ENCODE measurements at regions not wholly inside any gene's neighbourhood (a gene's known extent, or its start where the extent isn't known, plus 50 kb on each side); places are given as distances from the start of the nearest gene placed in this dataset.
"Not testable (repeated sequence)": the region's sequence is repeated elsewhere in the genome, so short reads cannot be mapped to it uniquely, and the experiment has no call there.

DNA sequence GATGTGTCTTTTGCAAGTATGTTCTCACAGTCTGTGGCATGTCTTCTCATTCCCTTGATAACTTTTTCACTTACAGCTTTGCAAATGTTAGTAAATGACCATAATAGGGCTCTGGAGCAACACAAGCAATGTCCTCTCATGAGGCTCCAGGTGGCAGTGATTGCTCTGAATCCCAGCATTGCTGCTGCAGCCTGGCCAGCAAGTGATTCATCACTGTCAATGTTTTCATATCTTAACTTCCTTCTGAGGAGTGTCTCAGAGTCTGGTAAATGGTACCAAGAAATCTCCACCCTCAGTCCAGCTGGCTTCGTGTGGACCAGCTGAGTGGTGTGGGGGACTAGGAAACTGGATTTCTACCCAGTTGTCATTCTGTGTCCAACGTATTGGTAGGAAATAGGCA is 139.6 kb downstream of the MYLK4 start:
- no peak for DNase-seq
- Mint-ChIP-seq H3K27ac (no peak overlapping the region), H3K36me3 (ENCODE audit: low read depth) (no peaks in the 10 kb centered on the region), H3K4me3 (no peak overlapping the region), H3K27me3 (ENCODE audit: insufficient read depth) (peaks cover 19% of the 10 kb centered on the region), H3K9me3 (no peaks in the 10 kb centered on the region), H3K4me1 (ENCODE audit: low read depth) (no peaks in the 10 kb centered on the region)
- TF ChIP-seq CTCF (IDR thresholded peaks at IDR 0.05) = no peak

GRCh38 chr6:2608503-2608902 is 142.2 kb downstream of the MYLK4 start:
- Mint-ChIP-seq H3K27ac (no peak overlapping the region), H3K27me3 (ENCODE audit: insufficient read depth) (peaks cover 14% of the 10 kb centered on the region), H3K4me1 (ENCODE audit: low read depth) (no peaks in the 10 kb centered on the region), H3K36me3 (ENCODE audit: low read depth) (no peaks in the 10 kb centered on the region), H3K9me3 (no peaks in the 10 kb centered on the region), H3K4me3 (no peak overlapping the region)
- no peak for DNase-seq
- no peak for TF ChIP-seq CTCF (IDR thresholded peaks at IDR 0.05)

DNA sequence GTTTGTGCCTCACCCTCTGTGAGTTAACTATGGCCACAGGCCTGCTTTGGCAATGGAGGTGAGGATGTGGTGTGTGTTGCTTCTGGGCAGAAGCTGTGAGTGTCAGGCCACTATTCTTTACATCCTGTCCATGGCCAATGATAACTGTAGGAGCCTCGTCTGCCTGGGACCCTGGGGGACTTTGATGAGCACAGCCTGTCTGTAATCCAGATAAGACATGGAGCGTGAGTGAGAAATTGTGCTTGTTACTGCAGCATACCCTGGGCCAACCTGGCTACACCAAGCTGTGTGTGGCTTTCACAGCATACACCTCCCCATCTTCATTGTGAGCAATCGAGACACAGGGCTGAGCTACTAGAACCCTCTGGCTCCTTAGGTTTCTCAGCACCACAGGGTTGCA is 150.4 kb downstream of the MYLK4 start:
- no peak for DNase-seq
- Mint-ChIP-seq H3K9me3 (no peaks in the 10 kb centered on the region; the same call in 1 of the 2 replicates), H3K4me3 (no peak overlapping the region), H3K27ac (no peak overlapping the region), H3K36me3 (ENCODE audit: low read depth) (no peaks in the 10 kb centered on the region), H3K4me1 (ENCODE audit: low read depth) (no peaks in the 10 kb centered on the region), H3K27me3 (ENCODE audit: insufficient read depth) (peaks cover 12% of the 10 kb centered on the region)
- no peak for TF ChIP-seq CTCF (IDR thresholded peaks at IDR 0.05)

GRCh38 chr6:2599817-2600216 is 150.9 kb downstream of the MYLK4 start:
- H3K4me1 Mint-ChIP-seq (ENCODE audit: low read depth) = no peaks in the 10 kb centered on the region
- DNase-seq = no peak
- no peak overlapping the region for H3K4me3 Mint-ChIP-seq
- H3K36me3 Mint-ChIP-seq (ENCODE audit: low read depth) = no peaks in the 10 kb centered on the region
- H3K27ac Mint-ChIP-seq = no peak overlapping the region
- H3K27me3 Mint-ChIP-seq (ENCODE audit: insufficient read depth) = peaks cover 12% of the 10 kb centered on the region
- TF ChIP-seq CTCF (IDR thresholded peaks at IDR 0.05) = no peak
- H3K9me3 Mint-ChIP-seq = no peaks in the 10 kb centered on the region; the same call in 1 of the 2 replicates

DNA sequence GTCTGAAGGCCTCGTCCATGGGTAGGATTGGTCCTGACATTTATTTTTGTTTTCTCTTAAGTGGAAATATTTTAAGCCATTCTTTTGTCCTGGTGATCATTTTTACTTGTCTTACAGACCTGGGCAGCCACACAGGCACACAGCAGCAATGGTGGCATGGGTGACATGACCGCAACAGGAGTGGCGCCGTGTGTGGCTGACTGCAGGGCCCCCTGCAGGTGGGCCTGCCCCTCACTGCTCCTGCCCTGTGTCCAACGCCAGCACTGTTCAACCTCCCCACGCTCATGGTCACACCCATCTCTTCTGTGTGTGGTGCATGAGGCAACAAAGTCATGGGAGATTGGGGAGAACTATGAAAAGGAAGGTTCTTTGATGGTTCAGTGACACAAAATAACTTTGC is 151.9 kb downstream of the MYLK4 start:
- no peak for DNase-seq
- no peaks in the 10 kb centered on the region for H3K36me3 Mint-ChIP-seq (ENCODE audit: low read depth)
- no peaks in the 10 kb centered on the region for H3K4me1 Mint-ChIP-seq (ENCODE audit: low read depth)
- no peak for TF ChIP-seq CTCF (IDR thresholded peaks at IDR 0.05)
- peaks cover 12% of the 10 kb centered on the region for H3K27me3 Mint-ChIP-seq (ENCODE audit: insufficient read depth)
- H3K9me3 Mint-ChIP-seq = no peaks in the 10 kb centered on the region; the same call in 1 of the 2 replicates
- no peak overlapping the region for H3K4me3 Mint-ChIP-seq
- H3K27ac Mint-ChIP-seq = no peak overlapping the region

- TF ChIP-seq CTCF (IDR thresholded peaks at IDR 0.05) = no peak
- H3K27ac Mint-ChIP-seq = no peak overlapping the region
- DNase-seq = no peak
- H3K4me3 Mint-ChIP-seq = no peak overlapping the region
- no peaks in the 10 kb centered on the region; the same call in 1 of the 2 replicates for H3K9me3 Mint-ChIP-seq
- H3K4me1 Mint-ChIP-seq (ENCODE audit: low read depth) = no peaks in the 10 kb centered on the region
- H3K36me3 Mint-ChIP-seq (ENCODE audit: low read depth) = no peaks in the 10 kb centered on the region
- H3K27me3 Mint-ChIP-seq (ENCODE audit: insufficient read depth) = peaks cover 12% of the 10 kb centered on the region
These were observed 152.7 kb downstream of the MYLK4 start for GRCh38 chr6:2597991-2598390.

- not testable (repeated sequence) for H3K4me1 Mint-ChIP-seq (ENCODE audit: low read depth); H3K27ac Mint-ChIP-seq; H3K36me3 Mint-ChIP-seq (ENCODE audit: low read depth); DNase-seq; H3K4me3 Mint-ChIP-seq; H3K9me3 Mint-ChIP-seq
- peaks cover 14% of the 10 kb centered on the region for H3K27me3 Mint-ChIP-seq (ENCODE audit: insufficient read depth)
These were observed 153.3 kb downstream of the MYLK4 start for GRCh38 chr6:2597457-2597856.

Measured in HFFc6 (cell line).